ENCODE measurements at regions not wholly inside any gene's neighbourhood (a gene's known extent, or its start where the extent isn't known, plus 50 kb on each side); places are given as distances from the start of the nearest gene placed in this dataset.

GRCh38 chr12:124422570-124423523 is 128.0 kb downstream of the RFLNA start:
- TF ChIP-seq ZNF384 (IDR thresholded peaks at IDR 0.05) (no peak), FOXK2 (IDR thresholded peaks at IDR 0.05) (no peak), CTBP1 (IDR thresholded peaks at IDR 0.05; ENCODE audit: borderline replicate concordance) (no peak)
